Karpas-422 (cell line): ENCODE measurements at regions not wholly inside any gene's neighbourhood (a gene's known extent, or its start where the extent isn't known, plus 50 kb on each side); places are given as distances from the start of the nearest gene placed in this dataset.
"Not testable (repeated sequence)": the region's sequence is repeated elsewhere in the genome, so short reads cannot be mapped to it uniquely, and the experiment has no call there.

Experiments used
- DNase-seq: peaks from one replicate; pipeline ENCODE4 v3.0.0-alpha.2; 2015
- H2AFZ ChIP-seq: fragments of 200-600 bp; sonication (generic); 2 replicates; pipeline ENCODE4 v1.6.1; 2014; ENCODE audit warnings: antibody characterized with exemption, low read length, mixed read lengths
- H3K27ac ChIP-seq: fragments of 200-600 bp; sonication (generic); 2 replicates; pipeline ENCODE4 v1.5.1; 2014; ENCODE audit warnings: mild to moderate bottlenecking, low read length, moderate library complexity
- H3K27me3 ChIP-seq: fragments of 200-600 bp; sonication (generic); 2 replicates; pipeline ENCODE4 v1.6.1; 2014; ENCODE audit warnings: low read length, mixed read lengths
- H3K36me3 ChIP-seq: fragments of 200-600 bp; sonication (generic); 2 replicates; pipeline ENCODE4 v1.6.1; 2014; ENCODE audit warnings: low read length, mixed read lengths; ENCODE audit not compliant: insufficient read depth
- H3K4me1 ChIP-seq: fragments of 200-600 bp; sonication (generic); 2 replicates; pipeline ENCODE4 v1.6.1; 2014; ENCODE audit warnings: mild to moderate bottlenecking, low read length, mixed read lengths
- H3K4me2 ChIP-seq: fragments of 200-600 bp; sonication (generic); 2 replicates; pipeline ENCODE4 v1.6.1; 2014; ENCODE audit warnings: low read length, low read depth, mild to moderate bottlenecking; ENCODE audit not compliant: poor library complexity, severe bottlenecking
- H3K4me3 ChIP-seq: fragments of 200-600 bp; sonication (generic); 2 replicates; pipeline ENCODE4 v1.5.1; 2014; ENCODE audit warnings: mild to moderate bottlenecking, antibody characterized with exemption, low read length, mixed read lengths
- H3K79me2 ChIP-seq: fragments of 200-600 bp; sonication (generic); 2 replicates; pipeline ENCODE4 v1.6.1; 2014; ENCODE audit warnings: mild to moderate bottlenecking, low read length, mixed read lengths
- H3K9ac ChIP-seq: fragments of 200-600 bp; sonication (generic); 2 replicates; pipeline ENCODE4 v1.6.0; 2014; ENCODE audit warnings: low read length
- H3K9me2 ChIP-seq: fragments of 200-600 bp; sonication (generic), shearing (Covaris generic); replicated peaks from 2 replicates; pipeline ENCODE4 v1.6.0; 2014; ENCODE audit warnings: mild to moderate bottlenecking, low read length, moderate library complexity; ENCODE audit not compliant: insufficient read depth
- H3K9me3 ChIP-seq: fragments of 300-700, 200-600 bp; sonication (generic); 2 replicates; pipeline ENCODE4 v1.6.1; 2014; ENCODE audit warnings: low read length, mixed read lengths
- H4K20me1 ChIP-seq: fragments of 200-600 bp; sonication (generic); 2 replicates; pipeline ENCODE4 v1.6.1; 2014; ENCODE audit warnings: mild to moderate bottlenecking, antibody characterized with exemption, low read length, low read depth; ENCODE audit not compliant: insufficient read depth

GRCh38 chr9:22654833-22655232, 208.2 kb downstream of the DMRTA1 start:
- no peak overlapping the region for H3K27ac ChIP-seq
- H3K4me1 ChIP-seq: no peaks in the 10 kb centered on the region
- no peak overlapping the region for H3K9ac ChIP-seq
- no peaks in the 10 kb centered on the region for H3K27me3 ChIP-seq
- no peak for DNase-seq
- no peak overlapping the region for H3K4me3 ChIP-seq
- H3K4me2 ChIP-seq: no peak overlapping the region
- H3K36me3 ChIP-seq: no peaks in the 10 kb centered on the region
- H3K79me2 ChIP-seq: no peaks in the 10 kb centered on the region
- H3K9me3 ChIP-seq: no peaks in the 10 kb centered on the region
- H4K20me1 ChIP-seq: no peaks in the 10 kb centered on the region
- no peak overlapping the region for H2AFZ ChIP-seq
- H3K9me2 ChIP-seq: no peaks in the 10 kb centered on the region

- Histone ChIP-seq H3K4me2 (no peak overlapping the region), H3K4me3 (no peak overlapping the region), H3K36me3 (no peaks in the 10 kb centered on the region), H2AFZ (no peak overlapping the region), H3K27me3 (no peaks in the 10 kb centered on the region), H3K79me2 (no peaks in the 10 kb centered on the region), H3K9ac (no peak overlapping the region), H4K20me1 (no peaks in the 10 kb centered on the region), H3K9me2 (no peaks in the 10 kb centered on the region), H3K9me3 (no peaks in the 10 kb centered on the region), H3K4me1 (no peaks in the 10 kb centered on the region), H3K27ac (no peak overlapping the region)
- DNase-seq: no peak
These were observed 211.1 kb downstream of the DMRTA1 start for GRCh38 chr9:22657713-22658112.

DNA sequence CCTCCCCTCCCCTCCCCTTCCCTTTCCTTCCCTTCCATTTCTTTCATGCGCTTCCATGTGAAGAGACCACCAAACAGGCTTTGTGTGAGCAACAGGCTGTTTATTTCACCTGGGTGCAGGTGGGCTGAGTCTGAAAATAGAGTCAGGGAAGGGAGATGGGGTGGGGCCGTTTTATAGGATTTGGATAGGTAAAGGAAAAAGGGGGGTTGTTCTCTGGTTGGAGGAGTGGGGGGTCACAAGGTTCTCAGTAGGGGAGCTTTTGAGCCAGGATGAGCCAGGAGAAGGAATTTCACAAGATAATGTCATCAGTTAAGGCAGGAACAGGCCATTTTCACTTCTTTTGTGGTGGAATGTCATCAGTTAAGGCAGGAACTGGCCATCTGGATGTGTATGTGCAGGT, 211.9 kb downstream of the DMRTA1 start:
- H3K9me2 ChIP-seq, H3K4me2 ChIP-seq, H3K4me3 ChIP-seq, H3K27me3 ChIP-seq, H3K36me3 ChIP-seq, H3K9ac ChIP-seq, H2AFZ ChIP-seq, H3K79me2 ChIP-seq, H3K27ac ChIP-seq, H4K20me1 ChIP-seq, H3K4me1 ChIP-seq, DNase-seq, H3K9me3 ChIP-seq: not testable (repeated sequence)

DNA sequence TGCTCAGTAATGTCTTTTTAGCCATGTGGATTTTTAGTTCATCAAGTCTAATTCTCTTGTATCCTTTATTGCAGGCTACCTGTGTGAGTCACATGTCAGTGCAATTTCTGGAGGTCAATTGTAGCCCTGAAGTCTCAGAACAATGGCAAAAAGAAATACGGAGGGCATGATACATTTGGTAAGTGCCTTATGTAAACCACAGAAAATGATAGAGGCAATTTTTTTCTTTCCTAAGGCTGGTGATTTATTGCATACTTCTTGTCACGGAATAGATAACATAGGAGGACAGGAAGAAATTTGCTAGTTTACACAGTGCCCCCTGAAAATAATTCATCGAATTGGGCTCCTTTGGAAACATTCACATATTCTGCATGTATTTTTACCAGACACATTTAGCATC, 235.9 kb downstream of the DMRTA1 start:
- no peaks in the 10 kb centered on the region for H3K36me3 ChIP-seq
- no peak overlapping the region for H3K4me2 ChIP-seq

GRCh38 chr9:22682961-22683699, 236.5 kb downstream of the DMRTA1 start:
- Histone ChIP-seq H3K4me1 (no peaks in the 10 kb centered on the region), H3K9me2 (no peaks in the 10 kb centered on the region), H3K27me3 (no peaks in the 10 kb centered on the region), H3K4me2 (no peak overlapping the region), H4K20me1 (no peaks in the 10 kb centered on the region), H3K27ac (no peak overlapping the region), H2AFZ (no peak overlapping the region), H3K9ac (no peak overlapping the region), H3K79me2 (no peaks in the 10 kb centered on the region), H3K9me3 (no peaks in the 10 kb centered on the region), H3K4me3 (no peak overlapping the region), H3K36me3 (no peaks in the 10 kb centered on the region)
- DNase-seq: no peak

More for the DNA sequence above, 235.9 kb downstream of the DMRTA1 start:
- Histone ChIP-seq H3K9me3 (no peaks in the 10 kb centered on the region), H2AFZ (no peak overlapping the region), H3K79me2 (no peaks in the 10 kb centered on the region), H3K27me3 (no peaks in the 10 kb centered on the region), H4K20me1 (no peaks in the 10 kb centered on the region), H3K27ac (no peak overlapping the region), H3K9me2 (no peaks in the 10 kb centered on the region), H3K4me1 (no peaks in the 10 kb centered on the region), H3K9ac (no peak overlapping the region), H3K4me3 (no peak overlapping the region)
- DNase-seq: no peak

GRCh38 chr9:22683700-22684075, 237.1 kb downstream of the DMRTA1 start:
- H3K79me2 ChIP-seq: no peaks in the 10 kb centered on the region
- DNase-seq: no peak
- H3K4me1 ChIP-seq: no peaks in the 10 kb centered on the region
- H3K27ac ChIP-seq: no peak overlapping the region
- no peaks in the 10 kb centered on the region for H3K9me2 ChIP-seq
- no peak overlapping the region for H3K4me2 ChIP-seq
- H2AFZ ChIP-seq: no peak overlapping the region
- no peaks in the 10 kb centered on the region for H3K27me3 ChIP-seq
- no peaks in the 10 kb centered on the region for H4K20me1 ChIP-seq
- H3K9me3 ChIP-seq: no peaks in the 10 kb centered on the region
- H3K4me3 ChIP-seq: no peak overlapping the region
- H3K36me3 ChIP-seq: no peaks in the 10 kb centered on the region
- H3K9ac ChIP-seq: no peak overlapping the region

DNA sequence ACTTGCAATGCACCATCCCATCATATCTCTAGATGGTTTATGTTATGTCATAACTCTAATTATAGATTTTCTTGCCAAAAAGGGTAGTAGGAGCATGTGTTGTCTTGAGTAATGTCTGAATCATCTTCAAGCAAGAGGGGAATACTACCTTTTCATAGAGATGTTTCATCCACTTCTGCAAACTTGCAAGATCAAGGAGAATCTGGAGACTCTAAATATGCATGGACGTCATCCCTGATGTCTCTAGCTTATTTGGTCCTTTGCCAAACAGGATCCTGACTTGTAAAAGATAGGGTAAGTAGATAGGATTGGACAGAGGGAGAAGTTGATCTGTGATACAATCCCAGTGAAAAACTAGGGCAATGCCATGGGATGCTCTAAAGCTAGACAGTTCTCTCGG, 246.5 kb downstream of the DMRTA1 start:
- Histone ChIP-seq H3K4me2 (no peak overlapping the region), H3K79me2 (no peaks in the 10 kb centered on the region), H3K9me2 (0 out of 2 replicates have a peak, but pooled peaks cover 4% of the 10 kb centered on the region), H3K36me3 (no peaks in the 10 kb centered on the region), H3K9me3 (no peaks in the 10 kb centered on the region), H2AFZ (no peak overlapping the region), H3K4me1 (no peaks in the 10 kb centered on the region), H3K4me3 (no peak overlapping the region), H3K27ac (no peak overlapping the region), H3K27me3 (no peaks in the 10 kb centered on the region; the same call in 1 of the 2 replicates), H4K20me1 (no peaks in the 10 kb centered on the region), H3K9ac (no peak overlapping the region)
- DNase-seq: no peak

DNA sequence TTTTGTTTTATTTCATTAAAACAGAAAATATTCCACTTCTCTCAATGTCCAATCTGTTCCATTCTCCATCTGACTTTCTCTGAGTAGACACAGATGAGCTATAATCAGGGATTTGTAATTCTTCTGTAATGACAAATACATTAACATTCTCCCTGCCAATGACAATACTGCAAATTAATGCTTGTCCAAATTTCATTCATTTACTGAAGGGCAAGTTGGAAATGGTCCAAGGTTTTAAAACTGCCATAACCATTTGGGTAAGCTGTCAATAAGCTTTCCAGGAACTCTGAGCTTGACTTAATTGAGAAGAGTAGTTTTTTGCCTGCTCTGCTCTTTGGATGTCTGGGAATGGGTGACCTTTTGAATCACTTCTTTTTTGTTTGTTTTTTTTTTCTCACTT, 253.5 kb downstream of the DMRTA1 start:
- Histone ChIP-seq H4K20me1 (no peaks in the 10 kb centered on the region), H3K9me2 (0 out of 2 replicates have a peak, but pooled peaks cover 4% of the 10 kb centered on the region), H3K9me3 (no peaks in the 10 kb centered on the region), H3K9ac (no peak overlapping the region), H2AFZ (no peak overlapping the region), H3K4me1 (no peaks in the 10 kb centered on the region), H3K4me3 (no peak overlapping the region), H3K4me2 (no peak overlapping the region), H3K36me3 (no peaks in the 10 kb centered on the region), H3K79me2 (no peaks in the 10 kb centered on the region), H3K27ac (no peak overlapping the region), H3K27me3 (no peaks in the 10 kb centered on the region)
- no peak for DNase-seq
